ENCODE measurements at regions not wholly inside any gene's neighbourhood (a gene's known extent, or its start where the extent isn't known, plus 50 kb on each side); places are given as distances from the start of the nearest gene placed in this dataset.
A peak's percentile ranks its signal among the peaks of the same experiment; 100 is the strongest.

DNA sequence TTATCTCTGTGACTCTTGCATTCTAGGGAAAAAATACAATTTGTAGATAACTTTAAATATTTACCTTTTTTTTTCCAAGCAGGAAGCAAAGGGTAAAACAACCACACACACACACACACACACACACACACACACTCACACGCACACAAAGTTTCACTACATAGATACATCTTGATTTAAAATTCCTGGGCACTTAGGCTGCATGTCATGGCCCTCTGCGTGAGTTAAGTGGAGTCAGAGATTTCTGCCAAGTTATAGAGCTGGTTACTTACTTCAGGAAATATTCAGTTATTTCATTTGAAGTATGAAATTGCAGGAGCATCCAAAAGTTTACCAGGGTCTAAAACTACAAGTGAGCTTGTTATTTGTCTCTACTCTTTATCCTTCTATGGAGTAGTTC lies 612.0 kb downstream of the IRS1 start:
- CTCF ChIA-PET = interaction anchor here (0.6 kb wide), 1 partner anchor 40 kb away, joined by 12 read pairs; no protein-coding TSS in a partner anchor
- Histone ChIP-seq H3K27me3 (replicated peaks; ENCODE audit: insufficient read depth, low read depth, low read length, poor library complexity) (no peaks in the 10 kb centered on the region), H3K36me3 (ENCODE audit: insufficient read depth, low read length, poor library complexity, severe bottlenecking) (no peaks in the 10 kb centered on the region), H3K4me1 (ENCODE audit: insufficient read depth, low read length, poor library complexity, severe bottlenecking) (peaks cover 40% of the 10 kb centered on the region), H3K4me3 (ENCODE audit: low read depth, low read length, poor library complexity, severe bottlenecking) (no peak overlapping the region), H3K27ac (ENCODE audit: low read depth, low read length, poor library complexity, severe bottlenecking) (peak overlapping the region; percentile 7), H3K9me3 (ENCODE audit: low read depth, low read length, poor library complexity, severe bottlenecking) (no peaks in the 10 kb centered on the region)
- no TSS peak for BruUV-seq (replicated peaks)
- peak; percentile 10 for DNase-seq (ENCODE audit: low spot score)
- TF ChIP-seq, protein P1, sequence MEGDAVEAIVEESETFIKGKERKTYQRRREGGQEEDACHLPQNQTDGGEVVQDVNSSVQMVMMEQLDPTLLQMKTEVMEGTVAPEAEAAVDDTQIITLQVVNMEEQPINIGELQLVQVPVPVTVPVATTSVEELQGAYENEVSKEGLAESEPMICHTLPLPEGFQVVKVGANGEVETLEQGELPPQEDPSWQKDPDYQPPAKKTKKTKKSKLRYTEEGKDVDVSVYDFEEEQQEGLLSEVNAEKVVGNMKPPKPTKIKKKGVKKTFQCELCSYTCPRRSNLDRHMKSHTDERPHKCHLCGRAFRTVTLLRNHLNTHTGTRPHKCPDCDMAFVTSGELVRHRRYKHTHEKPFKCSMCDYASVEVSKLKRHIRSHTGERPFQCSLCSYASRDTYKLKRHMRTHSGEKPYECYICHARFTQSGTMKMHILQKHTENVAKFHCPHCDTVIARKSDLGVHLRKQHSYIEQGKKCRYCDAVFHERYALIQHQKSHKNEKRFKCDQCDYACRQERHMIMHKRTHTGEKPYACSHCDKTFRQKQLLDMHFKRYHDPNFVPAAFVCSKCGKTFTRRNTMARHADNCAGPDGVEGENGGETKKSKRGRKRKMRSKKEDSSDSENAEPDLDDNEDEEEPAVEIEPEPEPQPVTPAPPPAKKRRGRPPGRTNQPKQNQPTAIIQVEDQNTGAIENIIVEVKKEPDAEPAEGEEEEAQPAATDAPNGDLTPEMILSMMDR (conservative IDR thresholded peaks at IDR 0.05; ENCODE audit: low read depth, low read length) = no peak
- TF ChIP-seq EZH2 (IDR thresholded peaks at IDR 0.05; ENCODE audit: borderline replicate concordance, low read depth, low read length, poor library complexity, severe bottlenecking) = no peak
- POLR2A ChIA-PET (ENCODE audit: low non-redundant PET) = interaction anchor here (0.6 kb wide), 1 partner anchor 466 kb away, joined by 4 read pairs; no protein-coding TSS in a partner anchor
- intact Hi-C loops (cut with micrococcal nuclease; ENCODE audit: unreplicated experiment) = no loop called here

DNA sequence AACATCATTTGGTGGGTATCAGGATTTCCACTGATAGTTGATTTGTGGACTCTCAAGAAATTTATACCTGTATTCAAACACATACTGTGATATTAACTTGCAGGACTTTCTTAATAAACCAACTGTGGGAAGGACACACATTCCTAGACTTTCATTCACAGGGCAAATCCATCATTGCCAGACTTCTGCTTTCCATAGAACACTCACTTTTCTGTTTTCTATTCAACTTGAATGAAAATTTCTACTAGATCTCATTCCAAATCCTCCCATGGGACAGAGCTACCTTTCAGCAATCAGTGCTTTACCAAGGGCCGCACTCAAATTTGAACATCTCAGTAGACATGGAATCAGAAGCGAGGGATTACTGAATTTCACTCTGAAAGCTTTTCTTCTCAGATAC lies 612.5 kb downstream of the IRS1 start:
- CTCF ChIA-PET = interaction anchor here (0.6 kb wide), 1 partner anchor 41 kb away, joined by 12 read pairs; no protein-coding TSS in a partner anchor
- H3K4me3 ChIP-seq (ENCODE audit: low read depth, low read length, poor library complexity, severe bottlenecking) = no peak overlapping the region
- TF ChIP-seq, protein P1 (conservative IDR thresholded peaks at IDR 0.05; ENCODE audit: low read depth, low read length) = no peak
- no peak for TF ChIP-seq EZH2 (IDR thresholded peaks at IDR 0.05; ENCODE audit: borderline replicate concordance, low read depth, low read length, poor library complexity, severe bottlenecking)
- POLR2A ChIA-PET (ENCODE audit: low non-redundant PET) = interaction anchor here (0.6 kb wide), 2 partner anchors 375 to 466 kb away, joined by 4 read pairs; no protein-coding TSS in a partner anchor
- no peaks in the 10 kb centered on the region for H3K36me3 ChIP-seq (ENCODE audit: insufficient read depth, low read length, poor library complexity, severe bottlenecking)
- no peaks in the 10 kb centered on the region for H3K27me3 ChIP-seq (replicated peaks; ENCODE audit: insufficient read depth, low read depth, low read length, poor library complexity)
- H3K4me1 ChIP-seq (ENCODE audit: insufficient read depth, low read length, poor library complexity, severe bottlenecking) = peaks cover 40% of the 10 kb centered on the region
- no TSS peak for BruUV-seq (replicated peaks)
- no peaks in the 10 kb centered on the region for H3K9me3 ChIP-seq (ENCODE audit: low read depth, low read length, poor library complexity, severe bottlenecking)
- peak overlapping the region; percentile 7 for H3K27ac ChIP-seq (ENCODE audit: low read depth, low read length, poor library complexity, severe bottlenecking)
- intact Hi-C loops (cut with micrococcal nuclease; ENCODE audit: unreplicated experiment) = no loop called here
- DNase-seq (ENCODE audit: low spot score) = no peak

DNA sequence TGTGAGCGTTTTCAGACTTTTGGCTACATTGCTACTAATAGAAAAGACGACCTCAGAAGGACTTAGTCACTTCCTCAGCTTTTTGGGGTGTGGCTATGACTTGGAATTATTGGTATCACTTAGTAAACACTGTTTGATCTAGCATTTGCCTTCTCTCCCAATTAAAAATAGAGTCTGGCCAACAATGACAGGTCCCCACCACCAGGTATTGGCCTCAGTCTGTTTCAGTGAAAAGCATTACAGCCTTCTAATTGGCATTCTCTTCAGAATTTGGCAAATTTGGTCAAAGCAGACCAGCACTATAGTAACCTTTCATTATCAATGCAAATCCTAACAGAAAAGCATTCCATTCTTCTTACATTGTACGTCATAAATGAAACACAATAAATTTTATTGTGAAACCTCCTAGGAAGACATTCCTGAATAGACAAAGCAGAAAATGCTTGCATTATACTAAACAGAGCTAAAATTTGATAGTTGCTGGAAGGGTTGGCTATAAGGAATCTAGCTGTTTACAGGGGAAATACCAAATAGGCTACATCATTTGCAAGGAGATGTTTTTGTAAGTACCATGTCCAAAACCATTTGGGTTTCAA lies 613.9 kb downstream of the IRS1 start:
- ChIA-PET POLR2A (ENCODE audit: low non-redundant PET) (no interaction called here), CTCF (no interaction called here)

More for the DNA sequence above, 613.9 kb downstream of the IRS1 start:
- no peaks in the 10 kb centered on the region for H3K9me3 ChIP-seq (ENCODE audit: low read depth, low read length, poor library complexity, severe bottlenecking)
- intact Hi-C loops (cut with micrococcal nuclease; ENCODE audit: unreplicated experiment) = loop anchor here (1.0 kb wide), 1 partner anchor 391 kb away; no protein-coding TSS in a partner anchor
- TF ChIP-seq, protein P1 (conservative IDR thresholded peaks at IDR 0.05; ENCODE audit: low read depth, low read length) = no peak
- no peak for TF ChIP-seq EZH2 (IDR thresholded peaks at IDR 0.05; ENCODE audit: borderline replicate concordance, low read depth, low read length, poor library complexity, severe bottlenecking)
- peak; percentile 87 for DNase-seq (ENCODE audit: low spot score)
- BruUV-seq (replicated peaks) = no TSS peak
- peak overlapping the region; percentile 6 for H3K4me3 ChIP-seq (ENCODE audit: low read depth, low read length, poor library complexity, severe bottlenecking)
- H3K27ac ChIP-seq (ENCODE audit: low read depth, low read length, poor library complexity, severe bottlenecking) = peak overlapping the region; percentile 84
- H3K4me1 ChIP-seq (ENCODE audit: insufficient read depth, low read length, poor library complexity, severe bottlenecking) = peaks cover 40% of the 10 kb centered on the region
- no peaks in the 10 kb centered on the region for H3K27me3 ChIP-seq (replicated peaks; ENCODE audit: insufficient read depth, low read depth, low read length, poor library complexity)
- no peaks in the 10 kb centered on the region for H3K36me3 ChIP-seq (ENCODE audit: insufficient read depth, low read length, poor library complexity, severe bottlenecking)

Measured in A673 (cell line).